ENCODE measurements at regions not wholly inside any gene's neighbourhood (a gene's known extent, or its start where the extent isn't known, plus 50 kb on each side); places are given as distances from the start of the nearest gene placed in this dataset.

- Mint-ChIP-seq H3K4me1 (peaks cover 21% of the 10 kb centered on the region), H3K27ac (ENCODE audit: unreplicated experiment) (no peak overlapping the region), H3K9me3 (no peaks in the 10 kb centered on the region), H3K27me3 (ENCODE audit: low read depth) (peaks cover 44% of the 10 kb centered on the region), H3K4me3 (no peak overlapping the region), H3K36me3 (ENCODE audit: low read depth) (no peaks in the 10 kb centered on the region)
- TF ChIP-seq CTCF (conservative IDR thresholded peaks at IDR 0.05), result peak; percentile 97
- DNase-seq (ENCODE audit: low read depth, low spot score), result peak; percentile 89
Measured at GRCh38 chr1:10941891-10942541, 70.4 kb upstream of the TARDBP start.

- TF ChIP-seq CTCF (conservative IDR thresholded peaks at IDR 0.05), result no peak
- peaks cover 44% of the 10 kb centered on the region for H3K27me3 Mint-ChIP-seq (ENCODE audit: low read depth)
- H3K9me3 Mint-ChIP-seq, result no peaks in the 10 kb centered on the region
- H3K27ac Mint-ChIP-seq (ENCODE audit: unreplicated experiment), result no peak overlapping the region
- no peaks in the 10 kb centered on the region for H3K36me3 Mint-ChIP-seq (ENCODE audit: low read depth)
- DNase-seq (ENCODE audit: low read depth, low spot score), result no peak
- H3K4me1 Mint-ChIP-seq, result peaks cover 21% of the 10 kb centered on the region
- H3K4me3 Mint-ChIP-seq, result no peak overlapping the region
Measured at GRCh38 chr1:10942542-10942912, 69.9 kb upstream of the TARDBP start.

GRCh38 chr1:10943041-10943440 is 69.4 kb upstream of the TARDBP start:
- no peak for TF ChIP-seq CTCF (conservative IDR thresholded peaks at IDR 0.05)
- Mint-ChIP-seq H3K9me3 (no peaks in the 10 kb centered on the region), H3K36me3 (ENCODE audit: low read depth) (no peaks in the 10 kb centered on the region), H3K27ac (ENCODE audit: unreplicated experiment) (no peak overlapping the region), H3K4me1 (peaks cover 21% of the 10 kb centered on the region), H3K27me3 (ENCODE audit: low read depth) (peaks cover 41% of the 10 kb centered on the region), H3K4me3 (no peak overlapping the region)
- DNase-seq (ENCODE audit: low read depth, low spot score), result no peak

GRCh38 chr1:10943991-10944730 is 68.3 kb upstream of the TARDBP start:
- Mint-ChIP-seq H3K27ac (ENCODE audit: unreplicated experiment) (no peak overlapping the region), H3K4me3 (no peak overlapping the region)

GRCh38 chr1:10945991-10946509 is 66.4 kb upstream of the TARDBP start:
- no peak for DNase-seq (ENCODE audit: low read depth, low spot score)
- Mint-ChIP-seq H3K27ac (ENCODE audit: unreplicated experiment) (no peak overlapping the region), H3K9me3 (no peaks in the 10 kb centered on the region), H3K4me3 (no peak overlapping the region), H3K36me3 (ENCODE audit: low read depth) (no peaks in the 10 kb centered on the region), H3K27me3 (ENCODE audit: low read depth) (peaks cover 29% of the 10 kb centered on the region), H3K4me1 (peaks cover 12% of the 10 kb centered on the region)
- no peak for TF ChIP-seq CTCF (conservative IDR thresholded peaks at IDR 0.05)

More at GRCh38 chr1:10943991-10944730, 68.3 kb upstream of the TARDBP start:
- Mint-ChIP-seq H3K27me3 (ENCODE audit: low read depth) (peaks cover 38% of the 10 kb centered on the region), H3K9me3 (no peaks in the 10 kb centered on the region), H3K36me3 (ENCODE audit: low read depth) (no peaks in the 10 kb centered on the region), H3K4me1 (peaks cover 21% of the 10 kb centered on the region)
- TF ChIP-seq CTCF (conservative IDR thresholded peaks at IDR 0.05), result no peak
- DNase-seq (ENCODE audit: low read depth, low spot score), result no peak

All from neural crest cell (in vitro differentiated cells).